SW480 (cell line): ENCODE measurements at regions not wholly inside any gene's neighbourhood (a gene's known extent, or its start where the extent isn't known, plus 50 kb on each side); places are given as distances from the start of the nearest gene placed in this dataset.

ENCODE experiments used
- DNase-seq: peaks from one replicate; pipeline ENCODE4 v3.0.0-alpha.2; 2016; ENCODE audit warnings: low spot score

DNA sequence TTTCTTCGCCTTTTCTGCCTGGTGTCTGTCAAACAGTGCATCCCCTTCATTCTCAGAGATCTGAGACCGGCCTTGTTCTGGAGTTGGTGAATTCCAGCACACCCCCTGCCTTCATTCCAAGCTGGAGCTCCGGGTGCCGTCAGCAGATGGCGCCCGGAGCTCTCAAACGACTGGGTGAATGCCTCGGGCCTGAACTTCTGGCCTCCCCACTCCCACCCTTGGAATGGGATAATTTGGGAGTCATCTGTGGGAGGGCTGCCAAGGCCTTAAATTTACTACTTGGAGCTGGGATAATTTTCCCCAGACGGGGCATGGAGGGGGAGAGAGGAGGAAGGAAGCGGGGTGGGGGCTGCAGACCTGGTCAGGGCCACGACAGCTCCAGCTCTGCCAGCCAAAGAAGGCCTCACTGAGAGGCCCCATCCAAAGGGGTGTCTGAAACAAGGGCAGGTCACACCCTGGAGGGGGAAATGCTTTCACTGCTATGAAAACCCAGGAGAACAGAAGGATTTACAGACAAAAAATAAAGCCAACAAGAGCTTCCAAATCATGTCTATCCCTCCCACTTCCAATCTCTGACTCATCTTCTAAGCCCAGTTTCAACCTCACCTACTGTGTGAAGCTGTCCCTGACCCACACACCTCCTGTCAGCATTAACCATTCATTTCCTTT, 187.9 kb downstream of the OPA1 start:
- DNase-seq = peak; percentile 76

DNA sequence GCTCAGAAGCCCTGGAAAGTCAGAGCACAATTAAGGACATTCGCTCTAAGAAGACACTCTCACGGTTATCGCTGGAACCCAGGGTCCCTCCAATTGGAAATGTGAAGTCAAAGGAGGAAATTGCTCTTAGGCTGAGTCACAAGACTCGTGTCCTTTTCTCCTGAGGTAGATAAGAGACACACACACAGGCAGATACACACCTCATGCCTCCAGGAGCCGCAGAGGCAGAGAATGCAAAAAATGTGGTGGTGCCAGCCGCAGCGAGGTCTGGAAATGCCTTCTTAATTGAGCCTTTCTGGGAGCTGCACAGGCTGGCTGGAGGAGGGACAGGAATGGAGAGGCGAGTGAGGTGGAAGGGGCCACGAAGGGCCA, 189.3 kb downstream of the OPA1 start:
- peak; percentile 92 for DNase-seq

GRCh38 chr3:193782747-193783146, 189.7 kb downstream of the OPA1 start:
- no peak for DNase-seq

GRCh38 chr3:193783166-193783896, 190.3 kb downstream of the OPA1 start:
- DNase-seq = peak; percentile 46

DNA sequence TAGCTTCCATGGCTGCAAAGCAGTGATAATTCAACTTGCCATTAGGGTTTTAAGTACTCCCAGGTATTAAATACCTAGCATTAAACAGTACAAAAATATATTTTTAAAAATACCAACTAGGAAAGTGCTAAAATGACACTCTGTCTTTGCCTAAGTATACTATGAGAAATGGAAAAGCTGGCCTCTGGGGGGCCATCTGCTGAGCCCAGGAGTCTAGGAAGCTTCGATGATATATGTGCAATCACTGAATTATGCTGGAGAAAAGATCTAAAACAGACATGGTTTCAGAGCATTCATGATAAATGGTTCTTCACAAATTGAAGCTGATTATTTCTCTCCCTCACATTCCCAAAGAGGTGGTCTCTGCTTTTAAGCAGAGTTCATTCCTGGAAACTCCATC, 191.8 kb downstream of the OPA1 start:
- no peak for DNase-seq

DNA sequence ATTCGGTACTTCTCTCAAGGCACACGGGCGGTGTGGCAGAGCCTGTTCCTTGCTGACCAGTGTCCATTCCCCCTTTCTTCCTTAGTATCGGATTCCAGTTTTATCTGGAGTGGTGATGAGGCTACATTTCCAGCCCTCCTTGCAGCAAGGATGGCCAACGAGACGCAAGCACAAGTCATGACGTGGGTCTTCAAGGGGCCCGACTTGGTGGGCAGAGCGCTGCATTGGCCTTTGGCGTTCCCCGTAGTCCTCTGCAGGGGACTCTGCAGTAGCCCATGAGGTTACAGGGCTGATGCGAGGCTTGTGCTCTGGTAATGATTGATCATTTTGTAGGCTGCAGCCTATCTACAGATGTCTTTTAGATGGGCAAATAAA, 194.5 kb downstream of the OPA1 start:
- no peak for DNase-seq

DNA sequence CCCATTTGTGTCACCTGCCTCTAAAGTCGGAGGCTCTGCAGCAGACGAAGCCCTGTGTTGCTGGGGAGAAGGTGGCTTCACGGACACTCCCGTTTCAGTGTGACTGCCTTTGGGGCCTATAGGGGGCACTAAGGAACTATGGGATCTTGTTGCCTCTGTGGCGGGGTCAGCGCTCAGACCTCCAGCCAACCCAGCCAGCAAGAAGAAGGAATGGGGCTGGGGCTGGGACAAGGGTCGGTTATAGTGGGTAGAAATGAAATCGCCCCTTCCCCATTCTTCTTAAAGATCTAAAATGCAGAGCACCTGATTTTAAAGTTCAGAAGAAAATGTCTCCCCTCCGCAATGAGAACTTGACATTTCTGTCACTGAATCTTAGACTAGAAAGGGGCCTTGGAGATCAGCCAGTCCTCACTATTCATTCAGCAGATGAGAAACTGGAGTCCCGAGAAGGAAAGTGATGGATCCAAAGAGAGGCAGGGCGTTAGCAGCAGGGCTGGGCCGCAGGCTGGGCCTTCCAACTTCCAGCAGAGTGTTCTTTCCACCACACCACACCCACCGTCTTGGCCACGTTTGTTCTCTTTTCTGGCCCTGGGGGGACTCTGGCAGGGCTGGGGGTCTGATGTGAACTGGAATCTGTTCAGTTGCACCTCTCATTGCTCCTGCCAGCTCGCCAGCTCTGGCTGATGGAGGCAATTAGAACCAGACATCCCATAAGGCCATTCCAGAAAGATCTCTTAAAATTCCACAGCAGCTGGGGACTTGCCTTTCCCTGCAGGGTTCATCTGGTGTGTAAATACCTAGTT, 195.4 kb downstream of the OPA1 start:
- DNase-seq = peak; percentile 79

GRCh38 chr3:193789455-193789854, 196.4 kb downstream of the OPA1 start:
- DNase-seq = no peak

GRCh38 chr3:193790086-193790990, 197.3 kb downstream of the OPA1 start:
- no peak for DNase-seq

DNA sequence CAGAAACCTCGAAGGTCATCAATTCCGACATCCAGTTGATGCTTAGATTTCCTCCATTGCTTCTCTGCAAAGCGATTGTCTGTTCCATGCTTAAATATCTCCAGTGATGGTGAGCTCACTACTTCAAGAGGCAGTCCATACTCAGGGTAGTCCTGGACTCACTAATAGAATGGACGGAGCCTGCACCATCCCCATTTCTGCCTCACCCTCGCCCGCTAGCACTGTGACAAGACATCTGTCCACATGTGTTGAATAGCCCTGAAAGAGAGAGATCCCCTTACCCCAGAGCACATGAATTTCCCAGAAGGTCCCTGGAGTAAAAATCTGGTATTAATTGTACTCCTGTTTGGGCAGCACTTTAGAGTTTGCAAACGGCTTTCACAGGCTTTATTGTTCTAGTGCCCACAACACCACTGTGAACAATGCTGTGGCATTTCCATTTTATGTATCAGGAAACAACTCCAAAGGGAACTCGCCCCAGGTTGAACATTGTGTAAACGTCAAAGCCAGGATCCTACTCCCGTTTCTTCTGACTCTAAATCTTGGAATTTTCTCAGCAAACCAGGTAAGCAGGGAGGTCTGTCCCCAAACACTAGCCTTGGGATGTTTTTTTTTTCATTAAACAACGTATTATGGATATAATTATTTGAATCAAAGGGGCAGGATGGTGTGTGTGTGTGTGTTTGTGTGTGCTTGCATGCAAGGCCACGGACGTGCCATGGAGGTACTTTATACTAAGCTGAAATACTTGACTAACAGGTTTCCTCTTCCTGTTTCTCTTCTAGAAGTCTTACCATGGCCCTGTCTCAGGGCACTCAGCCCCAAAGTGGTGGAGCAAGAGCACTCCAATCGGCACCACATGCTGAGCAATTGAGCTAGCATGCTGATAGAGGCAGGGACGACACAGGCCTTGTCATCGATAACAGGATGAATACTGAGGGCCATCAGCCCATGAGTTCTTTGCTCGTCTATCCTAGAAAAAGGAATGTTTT, 198.3 kb downstream of the OPA1 start:
- no peak for DNase-seq

GRCh38 chr3:193793123-193793522, 200.1 kb downstream of the OPA1 start:
- no peak for DNase-seq

DNA sequence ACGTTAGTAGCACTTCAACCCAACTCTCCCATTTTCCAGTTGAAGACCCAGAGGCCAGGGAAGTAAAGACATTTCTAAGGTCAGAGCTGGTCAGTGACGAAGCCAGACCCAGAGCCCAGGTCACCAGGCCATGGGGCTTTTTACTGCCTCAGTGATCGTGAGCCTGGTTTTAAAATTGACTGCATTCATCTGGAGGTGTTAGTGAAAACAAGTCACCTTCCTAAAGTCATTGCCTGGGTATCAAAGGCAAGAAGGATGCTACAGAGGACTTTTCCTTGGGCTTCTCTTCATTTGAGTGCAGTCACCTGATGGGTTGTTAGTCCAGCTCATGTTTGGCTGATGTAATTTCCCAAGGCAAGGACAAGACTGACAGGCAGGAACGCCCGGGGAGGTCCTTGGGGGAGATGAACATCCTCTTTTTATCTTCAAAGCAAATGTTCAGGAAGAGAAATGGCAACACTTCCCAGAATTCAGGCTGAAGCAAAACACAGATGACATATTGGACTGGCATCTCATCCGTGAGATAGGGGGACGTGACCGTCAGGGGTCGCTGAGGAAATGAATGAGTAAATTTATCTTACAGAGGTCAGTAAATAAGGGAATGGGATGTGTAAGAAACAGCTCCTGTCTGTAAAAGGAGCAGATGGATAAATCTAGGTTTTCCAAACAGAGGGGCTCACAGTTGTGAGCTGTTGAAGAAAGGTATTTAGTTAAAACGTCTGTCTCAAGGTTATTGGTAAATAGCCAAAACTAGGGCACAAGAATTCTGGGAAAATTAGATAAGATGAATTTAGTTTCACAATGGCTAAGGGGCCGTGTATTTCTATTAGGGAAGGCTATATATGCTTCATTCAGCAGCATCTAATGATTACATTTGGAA, 201.2 kb downstream of the OPA1 start:
- no peak for DNase-seq

- DNase-seq = no peak
Measured at GRCh38 chr3:193795062-193795690, 202.2 kb downstream of the OPA1 start.

GRCh38 chr3:193796089-193796488, 203.1 kb downstream of the OPA1 start:
- DNase-seq = peak; percentile 42

DNA sequence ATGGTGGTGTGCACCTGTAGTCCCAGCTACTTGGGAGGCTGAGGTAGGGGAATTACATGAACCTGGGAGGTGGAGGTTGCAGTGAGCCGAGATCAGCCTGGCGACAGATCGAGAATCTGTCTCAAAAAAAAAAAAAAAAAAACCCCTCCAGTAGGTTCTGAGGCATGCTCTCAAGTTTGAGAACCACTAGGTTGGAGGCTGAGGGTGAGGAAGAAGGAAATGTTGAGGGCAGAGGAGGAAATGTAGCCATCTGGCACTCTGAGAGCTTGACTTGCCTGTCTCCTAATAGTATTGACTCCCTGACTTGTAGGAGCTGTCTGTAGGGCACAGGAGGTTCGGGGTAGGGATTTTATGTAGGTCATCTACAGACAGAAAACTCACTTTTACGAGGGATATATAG, 204.6 kb downstream of the OPA1 start:
- DNase-seq = no peak

- no peak for DNase-seq
Measured at GRCh38 chr3:193798051-193798450, 205.0 kb downstream of the OPA1 start.

- DNase-seq = no peak
Measured at GRCh38 chr3:193800138-193801043, 207.4 kb downstream of the OPA1 start.

DNA sequence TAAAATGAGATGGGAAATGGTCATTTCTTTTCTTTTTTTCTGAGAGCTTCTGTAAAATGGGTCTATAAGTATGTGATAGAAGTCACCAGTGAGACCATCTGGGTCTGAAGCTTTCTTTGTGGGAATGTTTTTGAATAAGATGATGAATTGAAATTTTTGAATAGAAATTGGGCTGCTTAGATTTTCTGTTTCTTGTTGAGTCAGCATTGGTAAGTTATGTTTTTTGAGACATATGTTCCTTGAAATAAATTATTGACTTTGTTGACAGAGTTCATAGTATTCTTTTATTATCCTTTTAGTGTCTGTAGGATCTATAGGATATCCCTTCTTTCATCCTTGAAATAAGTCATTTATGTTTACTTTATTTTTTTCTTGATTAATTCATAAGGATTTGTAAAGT, 208.1 kb downstream of the OPA1 start:
- DNase-seq = no peak
